A673 (cell line): ENCODE measurements at regions not wholly inside any gene's neighbourhood (a gene's known extent, or its start where the extent isn't known, plus 50 kb on each side); places are given as distances from the start of the nearest gene placed in this dataset.
"Not testable (repeated sequence)": the region's sequence is repeated elsewhere in the genome, so short reads cannot be mapped to it uniquely, and the experiment has no call there.

Experiments used
- BruUV-seq: library from RNA; stranded (reverse); fragments of 400-500 nt; replicated peaks from 2 replicates; lab custom pipeline; 2021; lab: Mats Ljungman, UMichigan
- CTCF ChIA-PET: fragments of 300-600 bp; sonication (Branson Sonifier 250); formaldehyde crosslinking; loops from one replicate; lab custom pipeline; 2022; ENCODE audit warnings: antibody characterized with exemption; lab: Charles Lee
- POLR2A ChIA-PET: fragments of 300-600 bp; sonication (Branson Sonifier 250); formaldehyde crosslinking; loops from one replicate; lab custom pipeline; 2022; ENCODE audit warnings: antibody characterized with exemption; ENCODE audit not compliant: low non-redundant PET; lab: Charles Lee
- DNase-seq: peaks from one replicate; pipeline ENCODE4 v3.0.0-alpha.2; 2015; ENCODE audit warnings: low spot score
- H3K27ac ChIP-seq: fragments of 200-600 bp; sonication (generic); 2 replicates; pipeline ENCODE4 v1.5.1; 2016; ENCODE audit warnings: mixed run types, low read depth, mild to moderate bottlenecking, mixed read lengths, antibody characterized with exemption, low read length; ENCODE audit not compliant: poor library complexity, severe bottlenecking
- H3K27me3 ChIP-seq: fragments of 200-600 bp; sonication (generic); replicated peaks from 2 replicates; pipeline ENCODE4 v1.6.1; 2017; ENCODE audit warnings: mixed run types, low read depth, mild to moderate bottlenecking, mixed read lengths, antibody characterized with exemption, low read length; ENCODE audit not compliant: insufficient read depth, poor library complexity
- H3K36me3 ChIP-seq: fragments of 200-600 bp; sonication (generic); 2 replicates; pipeline ENCODE4 v1.6.1; 2016; ENCODE audit warnings: mixed run types, mild to moderate bottlenecking, mixed read lengths, antibody characterized with exemption, low read length; ENCODE audit not compliant: insufficient read depth, poor library complexity, severe bottlenecking
- H3K4me1 ChIP-seq: fragments of 200-600 bp; sonication (generic); 2 replicates; pipeline ENCODE4 v1.6.1; 2017; ENCODE audit warnings: mixed run types, mild to moderate bottlenecking, mixed read lengths, antibody characterized with exemption, low read length; ENCODE audit not compliant: insufficient read depth, poor library complexity, severe bottlenecking
- H3K4me3 ChIP-seq: fragments of 200-600 bp; sonication (generic); 2 replicates; pipeline ENCODE4 v1.5.1; 2016; ENCODE audit warnings: low read depth, mixed run types, mild to moderate bottlenecking, mixed read lengths, low read length; ENCODE audit not compliant: poor library complexity, severe bottlenecking
- H3K9me3 ChIP-seq: fragments of 200-600 bp; sonication (generic); 2 replicates; pipeline ENCODE4 v1.6.1; 2016; ENCODE audit warnings: mixed run types, low read depth, mild to moderate bottlenecking, mixed read lengths, antibody characterized with exemption, low read length; ENCODE audit not compliant: poor library complexity, severe bottlenecking
- EZH2 ChIP-seq: fragments of 200-600 bp; sonication (generic); IDR thresholded peaks from 2 replicates; pipeline ENCODE4 v1.6.1; 2017; ENCODE audit warnings: borderline replicate concordance, low read depth, mild to moderate bottlenecking, mixed read lengths, antibody characterized with exemption, low read length; ENCODE audit not compliant: poor library complexity, severe bottlenecking
- intact Hi-C: fragments of 100-400 bp; cut with micrococcal nuclease; formaldehyde crosslinking; loops from one replicate; pipeline ENCODE4 v1.10.0; 2022; ENCODE audit not compliant: unreplicated experiment
- TF ChIP-seq, protein P1 (sequence below): fragments of 300-800, 200-600 bp; sonication (generic); conservative IDR thresholded peaks from 2 replicates; pipeline ENCODE4 v1.5.1; 2017; ENCODE audit warnings: low read depth, mild to moderate bottlenecking, antibody characterized with exemption, low read length, moderate library complexity, mixed read lengths

DNA sequence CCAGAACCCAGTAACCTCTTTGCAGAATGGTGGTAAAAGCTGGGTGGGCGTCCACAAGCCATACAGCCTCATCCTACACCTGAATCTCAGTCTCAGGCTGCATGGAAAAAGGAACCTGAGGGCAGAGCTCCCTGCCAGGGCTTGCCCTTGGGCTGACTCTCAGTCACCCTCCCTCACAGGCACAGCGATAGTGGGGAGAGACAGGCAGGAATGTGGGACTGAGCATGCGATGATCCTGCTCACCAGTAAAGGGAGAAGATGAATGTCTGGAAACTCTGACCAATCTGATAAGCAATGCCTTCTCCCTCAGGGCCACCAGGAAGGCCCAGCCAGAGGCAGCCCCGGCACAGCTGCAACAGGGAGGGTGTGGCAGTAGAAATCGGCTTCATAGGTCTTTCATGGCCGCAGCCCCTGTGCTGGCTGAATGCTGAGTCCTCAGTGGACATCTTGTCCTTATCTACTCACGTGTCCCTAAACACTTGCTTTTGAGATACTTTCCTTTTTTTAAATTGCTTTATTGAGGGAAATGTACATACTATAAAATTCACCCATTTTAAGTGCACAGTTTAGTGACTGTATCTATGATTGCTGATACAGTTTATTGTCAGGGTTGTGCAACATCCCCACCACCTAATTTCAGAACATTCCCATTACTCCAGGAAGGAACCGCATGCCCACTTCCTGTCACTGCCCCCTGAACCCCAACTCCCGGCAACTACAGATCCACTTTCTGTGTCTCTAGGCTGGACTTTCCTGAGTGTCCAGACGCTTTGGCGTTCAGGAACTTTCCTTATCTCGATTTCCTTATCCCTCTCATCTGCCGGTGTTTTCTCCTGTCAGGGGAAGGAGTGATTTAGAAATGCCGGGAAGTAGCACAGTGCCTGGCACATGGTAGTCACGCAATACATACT lies 258.1 kb downstream of the PCNX1 start:
- Histone ChIP-seq H3K4me3 (no peak overlapping the region), H3K27me3 (no peaks in the 10 kb centered on the region), H3K36me3 (no peaks in the 10 kb centered on the region), H3K4me1 (peaks cover 25% of the 10 kb centered on the region), H3K27ac (no peak overlapping the region), H3K9me3 (peaks cover 6% of the 10 kb centered on the region)
- no TSS peak for BruUV-seq
- no peak for DNase-seq
- POLR2A ChIA-PET = no interaction called here
- TF ChIP-seq, protein P1, sequence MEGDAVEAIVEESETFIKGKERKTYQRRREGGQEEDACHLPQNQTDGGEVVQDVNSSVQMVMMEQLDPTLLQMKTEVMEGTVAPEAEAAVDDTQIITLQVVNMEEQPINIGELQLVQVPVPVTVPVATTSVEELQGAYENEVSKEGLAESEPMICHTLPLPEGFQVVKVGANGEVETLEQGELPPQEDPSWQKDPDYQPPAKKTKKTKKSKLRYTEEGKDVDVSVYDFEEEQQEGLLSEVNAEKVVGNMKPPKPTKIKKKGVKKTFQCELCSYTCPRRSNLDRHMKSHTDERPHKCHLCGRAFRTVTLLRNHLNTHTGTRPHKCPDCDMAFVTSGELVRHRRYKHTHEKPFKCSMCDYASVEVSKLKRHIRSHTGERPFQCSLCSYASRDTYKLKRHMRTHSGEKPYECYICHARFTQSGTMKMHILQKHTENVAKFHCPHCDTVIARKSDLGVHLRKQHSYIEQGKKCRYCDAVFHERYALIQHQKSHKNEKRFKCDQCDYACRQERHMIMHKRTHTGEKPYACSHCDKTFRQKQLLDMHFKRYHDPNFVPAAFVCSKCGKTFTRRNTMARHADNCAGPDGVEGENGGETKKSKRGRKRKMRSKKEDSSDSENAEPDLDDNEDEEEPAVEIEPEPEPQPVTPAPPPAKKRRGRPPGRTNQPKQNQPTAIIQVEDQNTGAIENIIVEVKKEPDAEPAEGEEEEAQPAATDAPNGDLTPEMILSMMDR = no peak
- TF ChIP-seq EZH2 = no peak
- CTCF ChIA-PET = no interaction called here
- intact Hi-C loops = loop anchor here (1.0 kb wide), 1 partner anchor 588 kb away; no protein-coding TSS in a partner anchor

GRCh38 chr14:71166180-71166837 lies 259.1 kb downstream of the PCNX1 start:
- DNase-seq = peak; percentile 83
- no TSS peak for BruUV-seq
- CTCF ChIA-PET = interaction anchor here (0.6 to 1.8 kb wide), 7 partner anchors 28 to 689 kb away, joined by 3 to 7 read pairs (median 5); no protein-coding TSS in a partner anchor
- Histone ChIP-seq H3K9me3 (no peaks in the 10 kb centered on the region), H3K4me1 (peaks cover 26% of the 10 kb centered on the region), H3K27ac (no peak overlapping the region), H3K27me3 (no peaks in the 10 kb centered on the region), H3K36me3 (no peaks in the 10 kb centered on the region), H3K4me3 (no peak overlapping the region)
- TF ChIP-seq, protein P1 = peak; percentile 88
- no peak for TF ChIP-seq EZH2
- intact Hi-C loops = loop anchor here (1.0 kb wide), 1 partner anchor 587 kb away; no protein-coding TSS in a partner anchor
- POLR2A ChIA-PET = no interaction called here

GRCh38 chr14:71167325-71167950 lies 260.2 kb downstream of the PCNX1 start:
- CTCF ChIA-PET = interaction anchor here (1.8 kb wide), 1 partner anchor 688 kb away, joined by 7 read pairs; no protein-coding TSS in a partner anchor
- intact Hi-C loops, DNase-seq, BruUV-seq, H3K27me3 ChIP-seq, H3K9me3 ChIP-seq, H3K36me3 ChIP-seq, H3K4me3 ChIP-seq, H3K27ac ChIP-seq, POLR2A ChIA-PET: not testable (repeated sequence)
- H3K4me1 ChIP-seq = peaks cover 26% of the 10 kb centered on the region

GRCh38 chr14:71168161-71168560 lies 260.9 kb downstream of the PCNX1 start:
- intact Hi-C loops, DNase-seq, H3K4me3 ChIP-seq, BruUV-seq, H3K36me3 ChIP-seq, H3K27me3 ChIP-seq, H3K27ac ChIP-seq, H3K9me3 ChIP-seq: not testable (repeated sequence)
- ChIA-PET CTCF (interaction anchor here (1.0 kb wide), 1 partner anchor 585 kb away, joined by 3 read pairs; no protein-coding TSS in a partner anchor), POLR2A (interaction anchor here (0.6 kb wide), 1 partner anchor 71 kb away, joined by 11 read pairs; no protein-coding TSS in a partner anchor)
- H3K4me1 ChIP-seq = peaks cover 26% of the 10 kb centered on the region
